22Rv1 (cell line): ENCODE measurements at regions not wholly inside any gene's neighbourhood (a gene's known extent, or its start where the extent isn't known, plus 50 kb on each side); places are given as distances from the start of the nearest gene placed in this dataset.

Source experiments
- ZFX ChIP-seq: fragments of 450-650 bp; IDR thresholded peaks from 2 replicates; pipeline ENCODE4 v1.6.1; 2017; ENCODE audit warnings: antibody characterized with exemption, borderline replicate concordance
- TF ChIP-seq, protein P1 (sequence below): fragments of 450-650 bp; IDR thresholded peaks from 2 replicates; pipeline ENCODE4 v1.5.1; 2017; ENCODE audit warnings: mild to moderate bottlenecking

DNA sequence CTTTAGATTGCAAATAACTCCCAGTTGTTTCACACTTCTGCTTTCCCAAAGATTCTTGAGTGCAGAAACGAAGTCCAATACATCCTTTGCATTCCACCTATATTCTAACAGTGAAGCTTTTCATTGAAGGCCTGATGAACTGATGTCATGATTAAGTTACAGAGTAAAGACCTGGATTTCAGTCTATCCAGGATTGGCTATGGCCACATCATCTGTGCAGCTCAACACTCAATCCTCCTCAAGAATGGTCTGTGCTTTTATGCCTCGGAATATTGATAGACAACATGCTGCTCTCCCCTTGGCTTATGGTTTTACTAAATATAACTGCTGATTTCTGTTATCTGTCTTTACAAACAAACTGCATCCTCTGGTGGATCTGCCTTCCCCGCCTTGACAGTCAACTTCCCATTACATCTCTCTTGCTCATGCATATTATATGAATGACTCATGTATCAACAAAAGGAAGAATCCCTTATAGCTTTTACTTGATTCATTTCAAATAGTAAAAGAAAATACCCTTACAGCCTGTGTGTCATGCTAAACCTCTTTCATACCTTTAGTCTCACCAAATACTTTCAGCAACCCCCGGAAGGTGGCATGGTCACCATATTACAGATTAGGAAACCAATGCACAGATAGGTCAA is 59.5 kb downstream of the SCN11A start:
- TF ChIP-seq, protein P1, sequence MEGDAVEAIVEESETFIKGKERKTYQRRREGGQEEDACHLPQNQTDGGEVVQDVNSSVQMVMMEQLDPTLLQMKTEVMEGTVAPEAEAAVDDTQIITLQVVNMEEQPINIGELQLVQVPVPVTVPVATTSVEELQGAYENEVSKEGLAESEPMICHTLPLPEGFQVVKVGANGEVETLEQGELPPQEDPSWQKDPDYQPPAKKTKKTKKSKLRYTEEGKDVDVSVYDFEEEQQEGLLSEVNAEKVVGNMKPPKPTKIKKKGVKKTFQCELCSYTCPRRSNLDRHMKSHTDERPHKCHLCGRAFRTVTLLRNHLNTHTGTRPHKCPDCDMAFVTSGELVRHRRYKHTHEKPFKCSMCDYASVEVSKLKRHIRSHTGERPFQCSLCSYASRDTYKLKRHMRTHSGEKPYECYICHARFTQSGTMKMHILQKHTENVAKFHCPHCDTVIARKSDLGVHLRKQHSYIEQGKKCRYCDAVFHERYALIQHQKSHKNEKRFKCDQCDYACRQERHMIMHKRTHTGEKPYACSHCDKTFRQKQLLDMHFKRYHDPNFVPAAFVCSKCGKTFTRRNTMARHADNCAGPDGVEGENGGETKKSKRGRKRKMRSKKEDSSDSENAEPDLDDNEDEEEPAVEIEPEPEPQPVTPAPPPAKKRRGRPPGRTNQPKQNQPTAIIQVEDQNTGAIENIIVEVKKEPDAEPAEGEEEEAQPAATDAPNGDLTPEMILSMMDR, result no peak
- no peak for TF ChIP-seq ZFX
